ENCODE measurements at regions not wholly inside any gene's neighbourhood (a gene's known extent, or its start where the extent isn't known, plus 50 kb on each side); places are given as distances from the start of the nearest gene placed in this dataset.

- no peaks in the 10 kb centered on the region for H3K4me1 Mint-ChIP-seq (ENCODE audit: insufficient read depth, unreplicated experiment)
- H3K27ac Mint-ChIP-seq (ENCODE audit: low read depth, unreplicated experiment) = no peak overlapping the region
- no peak for DNase-seq (ENCODE audit: unreplicated experiment)
- intact Hi-C loops (cut with micrococcal nuclease) = no loop called here
- peaks cover 8% of the 10 kb centered on the region for H3K9me3 Mint-ChIP-seq (ENCODE audit: unreplicated experiment)
- H3K36me3 Mint-ChIP-seq (ENCODE audit: insufficient read depth, unreplicated experiment) = no peaks in the 10 kb centered on the region
- no peak overlapping the region for H3K4me3 Mint-ChIP-seq (ENCODE audit: unreplicated experiment)
- BruUV-seq (replicated peaks) = no TSS peak
- ChIA-PET POLR2A (no interaction called here), CTCF (no interaction called here)
- H3K27me3 Mint-ChIP-seq (ENCODE audit: insufficient read depth, unreplicated experiment) = no peaks in the 10 kb centered on the region
- no peak for TF ChIP-seq CTCF (IDR thresholded peaks at IDR 0.05; ENCODE audit: unreplicated experiment)
Observed at GRCh38 chr14:83733670-83734069, 1796.3 kb upstream of the FLRT2 start.

GRCh38 chr14:83734431-83734830 lies 1795.5 kb upstream of the FLRT2 start:
- intact Hi-C loops (cut with micrococcal nuclease) = no loop called here
- DNase-seq (ENCODE audit: unreplicated experiment) = no peak
- Mint-ChIP-seq H3K36me3 (ENCODE audit: insufficient read depth, unreplicated experiment) (no peaks in the 10 kb centered on the region), H3K27me3 (ENCODE audit: insufficient read depth, unreplicated experiment) (no peaks in the 10 kb centered on the region), H3K9me3 (ENCODE audit: unreplicated experiment) (peaks cover 8% of the 10 kb centered on the region), H3K27ac (ENCODE audit: low read depth, unreplicated experiment) (no peak overlapping the region), H3K4me3 (ENCODE audit: unreplicated experiment) (no peak overlapping the region), H3K4me1 (ENCODE audit: insufficient read depth, unreplicated experiment) (no peaks in the 10 kb centered on the region)
- CTCF ChIA-PET = no interaction called here
- no TSS peak for BruUV-seq (replicated peaks)
- no peak for TF ChIP-seq CTCF (IDR thresholded peaks at IDR 0.05; ENCODE audit: unreplicated experiment)
- POLR2A ChIA-PET = no interaction called here

- Mint-ChIP-seq H3K27ac (ENCODE audit: low read depth, unreplicated experiment) (no peak overlapping the region), H3K36me3 (ENCODE audit: insufficient read depth, unreplicated experiment) (no peaks in the 10 kb centered on the region), H3K27me3 (ENCODE audit: insufficient read depth, unreplicated experiment) (no peaks in the 10 kb centered on the region), H3K4me1 (ENCODE audit: insufficient read depth, unreplicated experiment) (no peaks in the 10 kb centered on the region), H3K9me3 (ENCODE audit: unreplicated experiment) (no peaks in the 10 kb centered on the region), H3K4me3 (ENCODE audit: unreplicated experiment) (no peak overlapping the region)
- intact Hi-C loops (cut with micrococcal nuclease) = no loop called here
- no peak for DNase-seq (ENCODE audit: unreplicated experiment)
- no peak for TF ChIP-seq CTCF (IDR thresholded peaks at IDR 0.05; ENCODE audit: unreplicated experiment)
- BruUV-seq (replicated peaks) = no TSS peak
- CTCF ChIA-PET = interaction anchor here (0.6 kb wide), 1 partner anchor 33 kb away, joined by 3 read pairs; no protein-coding TSS in a partner anchor
- POLR2A ChIA-PET = no interaction called here
Observed at GRCh38 chr14:83741269-83741668, 1788.7 kb upstream of the FLRT2 start.

GRCh38 chr14:83744224-83744623 lies 1785.7 kb upstream of the FLRT2 start:
- Mint-ChIP-seq H3K36me3 (ENCODE audit: insufficient read depth, unreplicated experiment) (no peaks in the 10 kb centered on the region), H3K27me3 (ENCODE audit: insufficient read depth, unreplicated experiment) (no peaks in the 10 kb centered on the region), H3K4me3 (ENCODE audit: unreplicated experiment) (no peak overlapping the region), H3K4me1 (ENCODE audit: insufficient read depth, unreplicated experiment) (no peaks in the 10 kb centered on the region), H3K9me3 (ENCODE audit: unreplicated experiment) (no peaks in the 10 kb centered on the region), H3K27ac (ENCODE audit: low read depth, unreplicated experiment) (no peak overlapping the region)
- intact Hi-C loops (cut with micrococcal nuclease) = no loop called here
- ChIA-PET POLR2A (no interaction called here), CTCF (no interaction called here)
- no TSS peak for BruUV-seq (replicated peaks)
- no peak for DNase-seq (ENCODE audit: unreplicated experiment)
- TF ChIP-seq CTCF (IDR thresholded peaks at IDR 0.05; ENCODE audit: unreplicated experiment) = no peak
